ENCODE measurements at regions not wholly inside any gene's neighbourhood (a gene's known extent, or its start where the extent isn't known, plus 50 kb on each side); places are given as distances from the start of the nearest gene placed in this dataset.

DNA sequence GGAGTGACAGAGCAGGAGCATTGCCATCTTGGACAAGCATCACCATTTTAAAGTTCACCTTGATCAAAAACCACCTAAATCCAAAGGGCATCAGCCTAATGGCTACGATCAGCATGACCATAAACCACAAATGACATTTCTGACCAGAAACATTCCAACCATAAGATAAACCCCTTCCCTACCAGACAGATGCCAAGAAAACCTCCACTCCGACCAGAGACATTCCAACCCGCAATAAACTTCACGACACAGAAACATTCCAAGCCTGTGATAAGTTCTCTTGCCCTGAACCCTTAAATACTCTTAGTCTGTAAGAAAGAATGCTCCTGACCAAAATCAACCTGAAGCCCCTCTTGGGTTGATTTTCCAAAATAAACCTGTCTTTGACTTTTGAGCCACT is 606.9 kb downstream of the POM121L12 start:
- TF ChIP-seq CTCF (IDR thresholded peaks at IDR 0.05 in 2 of 3, conservative IDR thresholded peaks at IDR 0.05 in 1 of 3; ENCODE audit: control insufficient read depth in 2 of 3, extremely low read depth in 1 of 3, insufficient read depth in 1 of 3, low read depth in 3 of 3, low read length in 3 of 3) (no peak), TAF1 (IDR thresholded peaks at IDR 0.05; ENCODE audit: borderline replicate concordance, low read depth, low read length) (no peak), MYC (IDR thresholded peaks at IDR 0.05; ENCODE audit: insufficient read depth, insufficient read length, insufficient replicate concordance, low read length, severe bottlenecking) (no peak), ZZZ3 (IDR thresholded peaks at IDR 0.05; ENCODE audit: control insufficient read depth, insufficient read length, low read depth) (no peak), EP300 (IDR thresholded peaks at IDR 0.05; ENCODE audit: borderline replicate concordance in 1 of 2, control insufficient read depth in 1 of 2, low read depth in 2 of 2, low read length in 2 of 2) (no peak), POLR2AphosphoS5 (IDR thresholded peaks at IDR 0.05; ENCODE audit: low read length) (no peak), ETV6 (conservative IDR thresholded peaks at IDR 0.05 in 1 of 2, IDR thresholded peaks at IDR 0.05 in 1 of 2; ENCODE audit: borderline replicate concordance in 1 of 2, low read depth in 1 of 2) (no peak), ESRRA (IDR thresholded peaks at IDR 0.05; ENCODE audit: low read length) (no peak), RAD21 (IDR thresholded peaks at IDR 0.05; ENCODE audit: insufficient read depth, low read depth, low read length) (no peak), ASH2L (IDR thresholded peaks at IDR 0.05; ENCODE audit: borderline replicate concordance, low read depth) (no peak), CBX3 (IDR thresholded peaks at IDR 0.05; ENCODE audit: borderline replicate concordance, low read depth) (no peak)
- TF ChIP-seq, protein P1, sequence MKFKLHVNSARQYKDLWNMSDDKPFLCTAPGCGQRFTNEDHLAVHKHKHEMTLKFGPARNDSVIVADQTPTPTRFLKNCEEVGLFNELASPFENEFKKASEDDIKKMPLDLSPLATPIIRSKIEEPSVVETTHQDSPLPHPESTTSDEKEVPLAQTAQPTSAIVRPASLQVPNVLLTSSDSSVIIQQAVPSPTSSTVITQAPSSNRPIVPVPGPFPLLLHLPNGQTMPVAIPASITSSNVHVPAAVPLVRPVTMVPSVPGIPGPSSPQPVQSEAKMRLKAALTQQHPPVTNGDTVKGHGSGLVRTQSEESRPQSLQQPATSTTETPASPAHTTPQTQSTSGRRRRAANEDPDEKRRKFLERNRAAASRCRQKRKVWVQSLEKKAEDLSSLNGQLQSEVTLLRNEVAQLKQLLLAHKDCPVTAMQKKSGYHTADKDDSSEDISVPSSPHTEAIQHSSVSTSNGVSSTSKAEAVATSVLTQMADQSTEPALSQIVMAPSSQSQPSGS (IDR thresholded peaks at IDR 0.05; ENCODE audit: low read length), result no peak

All from GM12878 (cell line).